HEK293 (cell line): ENCODE measurements at regions not wholly inside any gene's neighbourhood (a gene's known extent, or its start where the extent isn't known, plus 50 kb on each side); places are given as distances from the start of the nearest gene placed in this dataset.

Source experiments
- CTCF ChIP-seq: fragments of 450-650 bp; formaldehyde crosslinking; IDR thresholded peaks from 2 replicates; pipeline ENCODE4 v1.5.1; 2016; ENCODE audit warnings: missing biosample characterization, missing genetic modification characterization
- PBX3 ChIP-seq: sonication (generic); formaldehyde crosslinking; IDR thresholded peaks from 2 replicates; pipeline ENCODE4 v1.8.1; 2022; ENCODE audit warnings: mild to moderate bottlenecking, moderate library complexity, missing genetic modification reagents
- SP2 ChIP-seq: fragments of 450-650 bp; formaldehyde crosslinking; IDR thresholded peaks from 2 replicates; pipeline ENCODE4 v1.5.1; 2016; ENCODE audit warnings: missing biosample characterization, missing genetic modification characterization
- YY1 ChIP-seq: fragments of 450-650 bp; formaldehyde crosslinking; IDR thresholded peaks from 2 replicates; pipeline ENCODE4 v1.5.1; 2018; ENCODE audit warnings: missing biosample characterization, missing genetic modification characterization
- ZBTB8A ChIP-seq: fragments of 450-650 bp; formaldehyde crosslinking; IDR thresholded peaks from 2 replicates; pipeline ENCODE4 v1.5.1; 2016; ENCODE audit warnings: missing biosample characterization, missing genetic modification characterization
- ZNF174 ChIP-seq: fragments of 450-650 bp; formaldehyde crosslinking; IDR thresholded peaks from 2 replicates; pipeline ENCODE4 v1.5.0; 2017; ENCODE audit warnings: missing biosample characterization, mild to moderate bottlenecking, missing genetic modification characterization
- ZNF239 ChIP-seq: fragments of 450-650 bp; formaldehyde crosslinking; IDR thresholded peaks from 2 replicates; pipeline ENCODE4 v1.5.1; 2016; ENCODE audit warnings: missing biosample characterization, missing genetic modification characterization
- ZNF274 ChIP-seq, 2 experiments: fragments of 200-500 bp in 1 of 2; fragments of 450-650 bp in 1 of 2; sonication (Bioruptor generic) in 1 of 2; formaldehyde crosslinking in 1 of 2; IDR thresholded peaks; 2 replicates each; pipeline versions ENCODE4 v1.5.1 to v1.6.1; 2014 to 2016; ENCODE audit warnings: borderline replicate concordance in 1 of 2, inconsistent platforms in 1 of 2, low read length in 1 of 2, missing biosample characterization in 1 of 2, missing genetic modification characterization in 1 of 2

- TF ChIP-seq CTCF, result no peak
- no peak for TF ChIP-seq SP2
- TF ChIP-seq ZNF274 (IDR thresholded peaks at IDR 0.05; ENCODE audit: low read length), result no peak
- TF ChIP-seq ZNF274 (tag by site-specific recombination; IDR thresholded peaks at IDR 0.05; ENCODE audit: borderline replicate concordance), result no peak
- no peak for TF ChIP-seq PBX3 (CRISPR knock-in tag)
- no peak for TF ChIP-seq ZBTB8A (tag by site-specific recombination)
- TF ChIP-seq YY1, result no peak
- TF ChIP-seq ZNF239, result no peak
- no peak for TF ChIP-seq ZNF174
These were observed 984.0 kb downstream of the GALC start for GRCh38 chr14:87008965-87009364.
